Astrocyte of the hippocampus (primary cell): ENCODE measurements at regions not wholly inside any gene's neighbourhood (a gene's known extent, or its start where the extent isn't known, plus 50 kb on each side); places are given as distances from the start of the nearest gene placed in this dataset.
"Not testable (repeated sequence)": the region's sequence is repeated elsewhere in the genome, so short reads cannot be mapped to it uniquely, and the experiment has no call there.

Experiments
- DNase-seq: peaks from one replicate; pipeline ENCODE4 v3.0.0; 2011; ENCODE audit warnings: low read depth, low spot score

DNA sequence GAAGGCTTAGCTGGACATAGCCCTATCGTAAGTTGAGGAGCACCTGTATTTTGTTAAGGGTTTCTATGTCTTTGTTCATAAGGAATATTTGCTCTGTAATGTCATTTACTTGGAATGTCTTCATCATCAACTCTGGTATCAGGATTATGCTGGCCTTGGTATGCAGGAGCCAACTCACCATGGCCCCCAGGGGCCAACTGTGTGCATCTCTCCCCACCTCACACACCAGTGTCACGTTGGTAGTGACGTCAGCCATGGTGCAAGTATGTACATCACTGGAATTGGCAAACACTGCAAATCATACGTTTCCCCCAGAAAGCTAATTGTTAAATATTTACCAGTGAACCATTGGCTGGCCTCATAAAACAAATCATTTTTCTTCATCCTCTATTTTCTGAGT, 70.8 kb downstream of the YTHDF1 start:
- no peak for DNase-seq

DNA sequence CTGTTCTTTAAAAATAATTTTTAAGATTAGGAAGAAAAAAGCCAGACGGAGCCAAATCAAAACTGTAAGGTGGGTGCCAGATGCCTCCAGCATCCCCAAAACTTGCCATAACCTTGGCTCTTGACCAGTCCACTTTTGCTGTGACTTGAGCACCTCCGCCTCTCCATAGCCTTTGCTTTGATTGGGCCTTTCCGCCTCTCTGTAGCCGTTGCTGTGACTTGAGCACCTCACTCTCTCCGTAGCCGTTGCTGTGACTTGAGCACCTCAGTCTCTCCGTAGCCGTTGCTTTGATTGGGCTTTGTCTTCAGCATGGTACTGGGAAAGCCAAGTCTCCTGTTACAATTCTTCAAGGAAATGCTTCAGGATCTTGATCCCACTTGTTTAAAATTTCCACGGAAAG, 73.0 kb downstream of the YTHDF1 start:
- DNase-seq: no peak

DNA sequence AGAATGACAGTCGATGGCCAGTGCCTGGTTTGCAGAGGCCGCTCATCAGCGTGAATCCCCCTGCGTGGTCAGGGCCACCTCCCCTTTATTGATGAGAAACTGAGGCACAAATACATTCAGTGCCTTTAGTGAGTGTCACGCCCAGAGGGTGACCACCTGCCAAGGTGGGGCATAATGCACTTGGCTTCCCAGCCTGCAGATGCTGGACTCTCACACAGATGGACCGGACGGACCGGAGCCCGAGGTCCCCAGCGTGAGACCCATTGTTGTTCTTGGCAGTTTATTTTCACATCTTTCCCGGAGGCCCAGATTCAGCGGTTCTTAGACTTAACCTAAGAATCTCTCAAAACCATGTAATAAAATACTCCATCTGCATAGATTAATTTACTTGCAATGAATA, 74.4 kb downstream of the YTHDF1 start:
- no peak for DNase-seq

DNA sequence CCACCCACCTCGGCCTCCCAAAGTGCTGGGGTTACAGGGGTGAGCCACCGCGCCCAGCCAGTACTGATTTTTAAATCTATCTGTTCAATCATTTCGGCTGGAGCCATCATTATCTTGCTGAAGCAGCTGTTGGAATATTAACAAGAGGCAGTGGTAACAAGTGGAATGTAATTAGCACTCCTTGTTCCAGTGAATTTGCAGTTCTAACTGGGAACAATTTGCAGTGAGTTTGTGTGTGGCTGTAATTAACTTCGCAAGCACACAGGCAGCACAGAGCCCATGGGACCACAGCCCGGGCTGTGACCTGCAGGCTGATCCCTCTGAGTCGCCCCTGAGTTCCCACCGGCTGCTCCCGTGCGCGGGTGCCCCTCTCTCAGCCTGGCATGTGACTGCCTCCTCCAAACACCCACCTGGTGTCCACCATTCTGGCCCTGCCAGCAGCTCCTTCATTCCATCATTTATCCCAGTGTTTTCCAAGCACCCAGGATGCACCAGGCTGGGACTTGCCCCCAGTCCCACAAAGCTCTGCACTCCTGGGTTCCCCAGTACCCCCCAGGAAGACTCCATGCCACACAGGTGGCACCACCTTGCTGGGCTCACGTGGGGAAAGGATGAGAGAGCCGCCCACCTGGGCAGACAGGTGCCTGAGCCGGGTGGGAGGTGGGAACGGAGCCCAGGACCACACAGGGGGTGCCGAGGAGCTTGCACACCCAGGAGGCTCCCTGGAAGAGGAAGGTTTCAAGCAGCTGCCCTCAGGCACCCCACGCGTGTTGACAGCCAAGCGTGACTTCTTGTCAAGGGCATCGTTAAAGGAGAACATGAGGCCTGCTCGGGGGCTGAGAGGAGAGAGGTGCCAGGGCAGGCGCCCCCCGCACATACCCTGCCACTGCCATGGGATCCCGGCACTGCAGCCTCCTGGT, 75.2 kb downstream of the YTHDF1 start:
- no peak for DNase-seq

DNA sequence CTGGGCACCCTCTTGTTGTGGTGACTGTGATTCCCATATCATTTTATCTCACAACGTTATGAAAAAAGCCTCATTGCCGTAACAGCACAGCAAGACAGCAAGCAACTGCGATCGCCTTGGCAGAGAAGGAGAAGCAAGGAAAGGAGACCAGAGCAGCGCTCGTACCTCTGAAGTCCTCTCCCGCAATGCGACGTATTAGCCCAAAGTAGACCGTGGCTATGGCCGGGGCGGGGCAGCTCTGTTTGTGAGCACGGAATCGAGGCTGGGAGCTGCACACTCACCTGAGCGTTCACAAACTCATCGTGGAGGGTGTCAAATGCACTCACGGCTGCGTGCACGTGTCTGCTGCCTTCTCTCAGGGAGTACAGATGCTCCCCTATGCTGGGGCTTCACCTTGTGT, 76.1 kb downstream of the YTHDF1 start:
- no peak for DNase-seq

DNA sequence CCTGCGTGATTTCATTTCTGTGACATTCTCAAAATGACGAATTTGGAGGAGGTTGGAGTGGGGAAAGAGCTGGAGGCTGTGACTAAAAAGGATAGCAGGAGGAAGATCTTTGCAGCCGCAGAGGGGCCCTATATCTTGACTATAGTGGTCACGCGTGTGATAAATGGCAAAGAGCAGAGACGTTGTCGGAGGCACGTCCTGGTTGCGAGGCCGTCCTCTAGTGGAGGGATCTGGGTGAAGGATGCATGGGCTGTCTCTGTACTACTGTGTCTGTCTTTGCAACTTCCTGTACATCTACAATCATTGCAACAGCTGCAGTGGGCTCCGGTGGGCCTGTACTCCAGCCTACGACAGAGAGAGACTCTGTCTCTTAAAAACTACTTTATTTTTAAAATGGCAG, 76.6 kb downstream of the YTHDF1 start:
- DNase-seq: no peak

DNA sequence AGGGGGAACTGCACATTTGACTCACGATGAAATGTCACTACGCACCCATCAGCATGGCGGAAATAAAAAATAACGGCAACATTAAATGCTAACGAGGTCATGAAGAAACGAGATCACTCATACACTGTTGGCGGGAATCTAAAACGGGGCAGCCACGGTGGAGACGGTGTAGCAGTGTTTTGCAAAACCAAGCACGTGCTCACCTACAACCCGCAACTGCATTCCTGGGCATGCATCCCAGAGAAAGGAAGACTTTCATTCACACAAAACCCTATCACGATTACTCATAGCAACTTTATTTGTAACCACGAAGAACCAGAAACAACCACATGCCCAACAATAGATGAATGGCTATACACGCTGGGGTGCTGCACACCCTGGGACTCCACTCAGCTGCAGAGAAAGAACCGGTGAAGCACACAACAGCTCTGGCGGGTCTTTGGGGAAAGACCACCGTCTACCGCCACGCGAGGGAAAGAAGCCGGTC, 77.0 kb downstream of the YTHDF1 start:
- DNase-seq: peak; percentile 85

DNA sequence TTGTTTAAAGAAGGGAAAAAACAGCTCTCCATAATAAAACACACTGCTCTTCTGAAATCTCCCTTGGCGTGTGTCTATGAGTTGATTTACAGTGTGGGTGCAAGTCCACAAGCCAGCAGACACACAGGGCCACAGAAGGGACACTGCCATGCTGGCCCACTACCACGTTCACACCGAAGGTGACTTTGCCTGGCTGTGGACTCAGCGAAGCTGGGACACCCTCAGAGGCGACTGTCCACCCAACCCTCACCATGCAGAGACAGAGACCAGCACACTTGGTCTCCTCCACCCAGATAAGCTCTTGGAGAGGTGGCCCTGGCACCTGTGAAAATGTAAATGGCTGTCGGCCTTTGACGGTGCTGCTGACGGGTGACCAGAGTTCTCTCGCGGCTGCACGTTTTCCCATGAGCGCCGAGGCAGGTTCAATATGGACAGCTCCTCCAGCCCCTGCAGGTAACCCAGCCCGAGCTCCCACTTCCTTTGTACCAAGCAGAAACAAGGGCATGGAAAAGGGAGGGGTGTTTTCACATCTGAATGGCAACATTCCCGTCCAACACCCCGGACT, 78.0 kb downstream of the YTHDF1 start:
- DNase-seq: no peak

DNA sequence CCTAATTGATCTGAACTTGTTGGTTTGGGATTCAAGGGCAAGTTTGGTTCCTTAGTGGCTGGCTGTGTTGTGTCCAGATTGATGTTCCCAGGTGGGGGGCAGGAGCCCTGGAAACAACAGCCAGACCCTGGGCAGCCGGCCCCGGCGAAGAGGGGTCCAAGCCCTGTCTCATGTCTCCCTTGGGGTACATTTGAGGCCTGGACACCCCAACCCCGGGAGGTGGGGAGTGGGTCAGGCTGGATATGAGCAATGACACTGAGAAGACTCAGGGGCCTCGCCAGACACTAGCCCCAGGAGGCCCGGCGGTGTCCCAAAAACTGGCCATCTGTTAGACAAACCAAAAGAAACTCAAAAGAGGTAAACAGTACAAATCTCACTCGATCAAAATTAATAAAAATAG, 79.6 kb downstream of the YTHDF1 start:
- no peak for DNase-seq

DNA sequence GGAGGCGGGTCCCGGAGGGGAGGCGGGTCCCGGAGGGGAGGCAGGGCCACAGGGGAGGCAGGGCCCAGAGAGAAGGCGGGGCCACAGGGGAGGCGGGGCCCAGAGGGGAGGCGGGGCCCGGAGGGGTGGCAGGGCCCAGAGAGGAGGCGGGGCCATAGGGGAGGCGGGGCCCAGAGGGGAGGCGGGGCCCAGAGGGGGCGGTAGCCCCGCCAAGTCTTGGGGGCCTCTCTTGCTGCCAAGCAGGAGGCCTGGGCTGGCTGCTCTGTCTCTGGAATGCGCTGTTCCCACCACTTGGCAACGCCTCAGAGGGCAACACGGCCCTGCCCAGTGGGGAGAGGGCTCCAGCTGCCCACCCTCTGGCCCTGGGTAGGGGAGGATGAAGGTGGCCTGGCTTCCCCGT, 80.5 kb downstream of the YTHDF1 start:
- no peak for DNase-seq

DNA sequence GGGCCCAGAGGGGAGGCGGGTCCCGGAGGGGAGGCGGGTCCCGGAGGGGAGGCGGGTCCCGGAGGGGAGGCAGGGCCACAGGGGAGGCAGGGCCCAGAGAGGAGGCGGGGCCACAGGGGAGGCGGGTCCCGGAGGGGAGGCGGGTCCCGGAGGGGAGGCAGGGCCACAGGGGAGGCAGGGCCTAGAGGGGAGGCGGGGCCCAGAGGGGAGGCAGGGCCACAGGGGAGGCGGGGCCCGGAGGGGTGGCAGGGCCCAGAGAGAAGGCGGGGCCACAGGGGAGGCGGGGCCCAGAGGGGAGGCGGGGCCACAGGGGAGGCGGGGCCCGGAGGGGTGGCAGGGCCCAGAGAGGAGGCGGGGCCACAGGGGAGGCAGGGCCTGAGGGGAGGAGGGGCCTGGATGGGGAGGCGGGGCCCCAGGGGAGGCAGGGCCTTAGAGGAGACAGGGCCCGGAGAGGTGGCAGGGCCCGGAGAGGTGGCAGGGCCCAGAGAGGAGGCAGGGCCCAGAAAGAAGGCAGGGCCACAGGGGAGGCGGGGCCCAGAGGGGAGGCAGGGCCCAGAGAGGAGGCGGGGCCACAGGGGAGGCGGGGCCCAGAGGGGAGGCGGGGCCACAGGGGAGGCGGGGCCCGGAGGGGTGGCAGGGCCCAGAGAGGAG, 81.1 kb downstream of the YTHDF1 start:
- DNase-seq: not testable (repeated sequence)

DNA sequence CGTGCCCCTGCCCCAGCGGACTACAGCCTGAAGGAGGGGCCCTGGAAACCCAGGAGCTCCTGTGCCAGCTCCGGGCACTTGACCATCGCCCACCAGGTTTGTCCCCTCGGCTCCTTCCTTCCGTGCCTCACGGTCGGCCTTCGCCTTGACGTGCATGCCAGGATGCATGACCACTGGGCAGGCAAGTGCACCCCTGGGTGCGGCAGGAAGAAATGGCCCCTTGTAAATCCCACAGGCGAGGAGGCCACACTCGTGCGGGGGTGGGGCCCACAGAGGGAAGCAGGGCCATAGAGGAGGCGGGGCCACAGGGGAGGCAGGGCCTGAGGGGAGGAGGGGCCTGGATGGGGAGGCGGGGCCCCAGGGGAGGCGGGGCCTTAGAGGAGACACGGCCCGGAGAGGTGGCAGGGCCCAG, 81.7 kb downstream of the YTHDF1 start:
- no peak for DNase-seq

DNA sequence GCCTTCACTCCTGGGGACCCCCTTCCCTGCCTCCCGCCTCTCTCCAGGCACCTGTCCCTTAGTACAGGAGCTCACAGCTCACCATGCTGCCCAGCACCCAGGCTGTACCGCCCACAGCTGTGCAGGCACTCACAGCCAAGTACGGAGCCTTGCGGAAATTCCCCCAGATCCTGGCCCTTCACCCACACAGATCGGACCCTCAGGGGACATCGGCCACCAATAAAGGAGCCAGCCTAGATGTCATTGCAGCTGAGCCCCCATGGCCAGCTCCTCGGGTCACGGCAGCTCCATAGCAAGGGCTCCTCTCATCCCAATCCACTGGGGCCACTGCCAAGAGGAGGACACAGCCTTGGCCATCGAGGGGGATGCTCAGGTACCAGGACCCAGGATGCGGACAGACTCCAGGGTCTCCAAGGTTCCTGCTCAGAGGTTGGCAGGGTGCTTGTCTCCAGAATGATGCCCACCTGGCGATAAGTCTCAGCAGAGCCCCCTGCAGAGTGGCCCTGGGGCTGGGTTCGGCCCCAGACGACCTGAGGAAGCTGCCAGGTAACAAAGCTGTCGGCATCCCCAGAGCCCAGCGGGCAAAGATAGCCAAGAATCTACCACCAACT, 82.3 kb downstream of the YTHDF1 start:
- no peak for DNase-seq

DNA sequence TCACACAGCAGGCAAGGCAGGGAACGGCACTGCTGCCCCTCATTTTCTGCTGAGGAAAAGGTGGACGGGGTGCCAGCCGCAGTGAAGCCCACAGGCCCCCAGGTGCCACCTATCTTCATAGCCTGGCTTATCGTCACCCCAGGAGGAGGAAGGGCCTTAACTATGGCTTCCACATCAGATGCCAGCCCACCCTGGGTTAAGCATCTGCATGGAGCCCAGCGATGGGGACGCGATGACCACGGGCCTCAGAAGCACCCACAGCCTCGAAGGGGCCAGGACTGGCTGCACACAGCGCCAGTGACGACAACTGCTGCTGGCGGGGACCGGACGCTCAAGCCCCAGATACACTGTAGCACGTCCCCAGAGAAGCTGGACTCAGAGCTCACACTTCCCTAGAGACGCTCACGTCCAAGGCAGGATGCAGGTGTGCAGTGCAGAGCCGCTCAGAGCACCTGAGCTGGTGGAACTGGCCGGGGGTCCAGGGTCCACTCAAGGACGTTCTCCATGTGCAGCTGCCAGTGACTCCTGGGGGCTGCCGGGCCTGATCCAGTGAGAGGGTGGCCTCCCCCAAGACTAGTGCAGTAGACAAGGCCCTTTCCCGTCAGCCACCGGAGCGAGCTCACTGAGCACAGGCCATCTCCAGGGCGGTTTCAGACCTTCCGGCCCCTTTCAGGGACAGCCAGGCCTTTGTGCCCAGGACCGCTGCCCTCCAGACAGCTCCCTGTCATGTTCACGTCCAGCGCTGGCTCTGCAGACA, 83.0 kb downstream of the YTHDF1 start:
- DNase-seq: no peak

DNA sequence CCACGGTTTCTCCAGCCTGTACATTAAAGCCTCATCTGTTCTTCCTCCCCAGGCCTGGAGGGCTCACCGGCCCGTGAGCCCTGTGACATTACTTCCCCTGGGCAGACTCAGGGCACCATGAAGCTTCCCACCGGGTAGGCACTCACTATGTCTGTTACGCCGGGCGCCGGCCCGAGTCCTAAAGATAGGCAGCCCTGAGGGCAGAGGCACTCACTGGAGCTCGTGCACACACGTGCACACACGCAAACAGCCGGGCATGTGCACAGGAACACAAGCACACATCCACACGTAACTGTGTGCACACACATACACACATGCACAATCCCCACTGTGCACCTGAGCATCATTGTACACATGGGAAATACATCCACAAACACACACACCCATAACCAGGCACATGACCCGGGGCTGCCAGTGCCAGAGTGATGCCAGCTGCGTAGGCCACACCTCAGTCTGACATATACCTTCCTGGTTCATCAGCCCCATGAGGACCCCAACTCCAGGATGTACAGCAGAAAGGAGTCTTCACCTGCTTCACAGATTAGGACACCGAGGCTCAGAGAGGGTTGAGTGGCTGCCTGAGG, 83.7 kb downstream of the YTHDF1 start:
- DNase-seq: no peak

DNA sequence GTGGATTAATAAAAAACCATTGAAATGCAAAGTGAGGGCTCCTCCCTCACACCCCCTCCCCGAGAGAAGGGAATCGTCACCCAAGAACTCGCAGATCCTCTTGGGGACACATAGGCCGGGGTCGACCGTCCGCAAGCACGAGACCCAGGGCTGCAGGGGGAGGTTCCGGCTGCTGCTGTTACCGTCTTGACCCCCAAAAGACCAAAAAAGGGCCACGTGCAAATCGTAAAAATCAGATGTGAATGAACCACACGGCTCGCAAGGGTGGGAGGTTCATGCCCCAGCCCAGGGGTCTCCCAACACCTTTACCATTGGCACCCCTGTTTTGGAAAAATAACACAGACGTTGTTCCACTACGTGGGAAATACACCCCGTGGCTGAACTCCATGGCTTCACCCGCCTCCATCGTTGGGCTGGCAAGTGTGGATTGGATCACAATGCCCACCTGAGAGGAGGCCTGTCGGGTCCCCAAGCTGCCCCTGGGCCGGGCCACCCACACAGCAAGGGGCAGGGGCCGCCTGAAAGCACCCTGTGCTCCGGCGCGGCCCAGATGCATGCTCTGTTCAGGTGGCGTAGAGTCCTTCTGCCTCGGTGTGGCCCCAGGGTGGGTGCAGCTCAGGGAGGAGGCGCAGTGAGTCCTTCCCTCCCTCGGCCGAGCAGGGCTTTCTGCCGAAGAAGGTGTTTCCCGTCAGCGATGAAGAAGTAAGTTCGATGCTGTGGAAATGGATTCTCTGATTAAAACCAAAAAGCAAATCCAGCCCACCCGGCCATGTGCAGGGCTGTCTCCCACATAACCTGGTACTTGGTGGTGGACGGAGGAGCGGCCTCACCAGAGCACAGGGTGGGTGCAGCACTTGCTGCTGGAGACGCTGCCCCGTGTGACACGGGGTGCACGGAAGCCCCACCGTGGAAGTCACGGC, 85.0 kb downstream of the YTHDF1 start:
- DNase-seq: no peak

DNA sequence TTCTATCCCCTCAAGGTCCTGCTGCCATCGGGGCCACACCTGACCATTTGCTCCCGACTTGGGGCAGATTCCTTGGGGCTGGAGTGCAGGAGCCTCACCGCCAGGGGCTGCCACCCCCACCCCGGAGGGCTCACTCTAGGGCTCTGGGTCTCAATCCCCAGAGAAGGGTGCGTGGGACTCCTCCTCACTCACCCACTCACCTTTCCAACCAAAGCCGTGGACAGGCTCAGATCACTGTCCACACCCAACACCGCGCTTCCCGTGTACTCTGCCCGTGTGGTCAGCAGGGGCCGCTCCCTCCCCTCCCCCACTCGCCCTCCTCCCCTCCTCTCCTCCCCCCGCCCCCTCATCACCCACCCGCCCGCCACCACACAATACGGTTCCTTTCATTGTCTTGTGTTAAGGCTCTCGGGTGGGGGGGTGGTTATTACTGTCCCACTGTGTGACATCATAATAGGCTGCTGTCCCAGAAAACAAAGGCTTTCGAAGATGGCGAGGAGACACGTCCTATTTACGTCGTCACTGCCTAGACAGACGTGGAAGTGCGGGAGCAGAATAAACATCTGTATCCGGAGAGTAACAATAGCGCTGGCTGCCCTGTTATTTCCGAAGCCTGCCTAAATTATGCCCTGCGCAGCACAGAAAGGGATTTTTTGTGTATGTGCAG, 85.8 kb downstream of the YTHDF1 start:
- DNase-seq: no peak

DNA sequence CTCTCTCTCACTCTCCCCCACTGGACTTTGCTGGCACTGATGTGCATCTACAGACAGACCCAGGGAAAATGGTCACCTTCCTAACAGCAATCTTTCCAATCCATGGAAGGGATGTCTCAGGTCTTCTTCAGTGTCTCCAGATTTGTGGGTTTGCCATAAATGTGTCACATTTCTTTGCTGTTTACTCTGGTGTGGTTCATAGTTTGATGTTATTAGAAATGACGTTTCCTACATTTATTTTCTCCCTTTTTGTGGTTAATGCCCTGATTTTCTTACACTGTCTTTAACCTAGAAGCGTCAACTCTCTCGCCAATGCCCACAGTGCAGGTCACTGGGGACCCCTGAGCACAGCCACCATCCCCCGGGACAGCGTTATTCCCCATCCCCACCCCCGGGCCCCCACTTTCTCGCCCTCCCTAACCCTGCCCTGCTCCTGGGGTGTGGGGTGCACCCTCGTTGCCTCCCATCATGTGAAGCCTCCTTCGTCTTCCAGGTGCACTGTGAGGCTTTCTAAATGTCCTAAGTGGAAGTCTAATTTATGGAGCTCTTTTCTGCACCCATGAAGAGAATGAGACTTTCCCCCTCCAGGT, 86.5 kb downstream of the YTHDF1 start:
- DNase-seq: no peak

DNA sequence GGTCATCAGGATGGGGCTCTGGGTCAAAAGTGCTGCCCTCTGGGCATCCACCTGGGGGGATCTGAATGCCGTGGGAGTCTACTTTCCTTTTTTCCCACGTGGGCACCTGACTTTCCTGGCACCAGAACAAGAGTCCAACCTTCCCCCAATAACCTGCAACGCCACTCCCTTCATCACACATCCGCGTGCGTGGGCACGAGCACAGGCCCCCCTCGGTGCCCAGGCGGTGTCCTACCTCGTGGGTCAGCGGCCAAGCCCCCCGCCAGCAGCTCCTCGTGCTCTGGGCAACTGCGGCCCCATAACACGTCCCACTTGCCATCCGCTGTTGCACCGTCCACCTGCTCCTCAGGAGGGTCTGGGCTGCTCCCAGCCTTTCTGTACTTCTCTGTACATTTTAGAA, 87.0 kb downstream of the YTHDF1 start:
- DNase-seq: no peak
